GM21447 (cell line): ENCODE measurements at regions not wholly inside any gene's neighbourhood (a gene's known extent, or its start where the extent isn't known, plus 50 kb on each side); places are given as distances from the start of the nearest gene placed in this dataset.

Experiments used
- ATAC-seq: cut with Tn5 transposase; IDR thresholded peaks from one replicate; pipeline ENCODE4 v1.9.1; 2021; ENCODE audit not compliant: unreplicated experiment

GRCh38 chr9:107731115-107731762 is 241.7 kb upstream of the KLF4 start:
- no peak for ATAC-seq

GRCh38 chr9:107730666-107731065 is 241.1 kb upstream of the KLF4 start:
- no peak for ATAC-seq

GRCh38 chr9:107727086-107727780 is 237.7 kb upstream of the KLF4 start:
- no peak for ATAC-seq

- no peak for ATAC-seq
Measured at GRCh38 chr9:107723015-107723414, 233.4 kb upstream of the KLF4 start.

- ATAC-seq: no peak
Measured at GRCh38 chr9:107721705-107722245, 232.2 kb upstream of the KLF4 start.

- no peak for ATAC-seq
Measured at GRCh38 chr9:107720501-107720900, 230.9 kb upstream of the KLF4 start.

- ATAC-seq: no peak
Measured at GRCh38 chr9:107717529-107718314, 228.2 kb upstream of the KLF4 start.

GRCh38 chr9:107715740-107716139 is 226.2 kb upstream of the KLF4 start:
- ATAC-seq: no peak

GRCh38 chr9:107713470-107713869 is 223.9 kb upstream of the KLF4 start:
- ATAC-seq: no peak

- ATAC-seq: no peak
Measured at GRCh38 chr9:107712390-107712789, 222.8 kb upstream of the KLF4 start.

GRCh38 chr9:107711542-107711941 is 222.0 kb upstream of the KLF4 start:
- ATAC-seq: no peak

- no peak for ATAC-seq
Measured at GRCh38 chr9:107710953-107711352, 221.4 kb upstream of the KLF4 start.

GRCh38 chr9:107710546-107710945 is 221.0 kb upstream of the KLF4 start:
- no peak for ATAC-seq

- ATAC-seq: no peak
Measured at GRCh38 chr9:107708791-107709190, 219.2 kb upstream of the KLF4 start.

GRCh38 chr9:107707915-107708441 is 218.4 kb upstream of the KLF4 start:
- no peak for ATAC-seq

GRCh38 chr9:107707428-107707837 is 217.9 kb upstream of the KLF4 start:
- no peak for ATAC-seq

GRCh38 chr9:107706701-107707427 is 217.3 kb upstream of the KLF4 start:
- ATAC-seq: no peak

GRCh38 chr9:107705521-107705920 is 216.0 kb upstream of the KLF4 start:
- ATAC-seq: no peak

GRCh38 chr9:107704774-107705173 is 215.2 kb upstream of the KLF4 start:
- ATAC-seq: no peak

GRCh38 chr9:107703651-107704050 is 214.1 kb upstream of the KLF4 start:
- no peak for ATAC-seq

- ATAC-seq: no peak
Measured at GRCh38 chr9:107700847-107701246, 211.3 kb upstream of the KLF4 start.
